GM12878 (cell line): ENCODE measurements at regions not wholly inside any gene's neighbourhood (a gene's known extent, or its start where the extent isn't known, plus 50 kb on each side); places are given as distances from the start of the nearest gene placed in this dataset.

Experiments used
- ATAC-seq: fragments of 200-7000 bp; cut with Tn5 transposase; 3 replicates; pipeline ENCODE4 v1.9.1; 2020; ENCODE audit warnings: mild to moderate bottlenecking, moderate library complexity
- BruUV-seq: library from RNA; stranded (reverse); fragments of 400-500 nt; replicated peaks from 2 replicates; lab custom pipeline; 2021; lab: Mats Ljungman, UMichigan
- CTCF ChIA-PET: fragments of 300-600 bp; sonication (Branson Sonifier 250); formaldehyde crosslinking; extraction: SDS; loops from one replicate; lab custom pipeline; 2021; ENCODE audit warnings: inconsistent platforms; lab: Yijun Ruan, JAX
- POLR2A ChIA-PET: fragments of 350-600 bp; formaldehyde crosslinking; extraction: SDS; loops from one replicate; lab custom pipeline; 2021; ENCODE audit warnings: inconsistent platforms; lab: Charles Lee
- RAD21 ChIA-PET: fragments of 300-600 bp; sonication (Branson Sonifier 250); formaldehyde crosslinking; loops from one replicate; lab custom pipeline; 2023; ENCODE audit warnings: antibody characterized with exemption; ENCODE audit not compliant: unreplicated experiment; lab: Charles Lee
- SMC1A ChIA-PET: fragments of 300-600 bp; sonication (Branson Sonifier 250); formaldehyde crosslinking; loops from one replicate; lab custom pipeline; 2023; ENCODE audit not compliant: unreplicated experiment, uncharacterized antibody; lab: Charles Lee
- DNase-seq: peaks from one replicate; pipeline ENCODE4 v3.0.0-alpha.2; 2011; ENCODE audit warnings: low read depth, low spot score
- FAIRE-seq: peaks from 3 replicates; lab custom pipeline; 2011; peaks lifted over from hg19 to GRCh38; lab: Jason Lieb, UNC
- H2AFZ ChIP-seq: 2 replicates; pipeline ENCODE4 v1.6.0; 2011; ENCODE audit warnings: low read depth, low read length, control low read depth; ENCODE audit not compliant: control insufficient read depth
- H3K27ac ChIP-seq: 2 replicates; pipeline ENCODE4 v1.5.1; 2011; ENCODE audit warnings: control low read depth; ENCODE audit not compliant: control insufficient read depth, insufficient read depth
- H3K27me3 ChIP-seq, 2 experiments: replicated peaks in 1 of 2; 2 replicates each; pipeline versions ENCODE4 v1.6.0 to v1.6.1; 2011; ENCODE audit warnings: low read length in 1 of 2; ENCODE audit not compliant: control insufficient read depth in 2 of 2, insufficient read depth in 2 of 2
- H3K36me3 ChIP-seq, 2 experiments: 2 replicates each; pipeline ENCODE4 v1.5.1; 2011; ENCODE audit warnings: low read length in 1 of 2; ENCODE audit not compliant: control insufficient read depth in 2 of 2, insufficient read depth in 2 of 2
- H3K4me1 ChIP-seq: 2 replicates; pipeline ENCODE4 v1.6.1; 2011; ENCODE audit warnings: mild to moderate bottlenecking, low read length, moderate library complexity, mixed read lengths; ENCODE audit not compliant: control insufficient read depth, insufficient read depth
- H3K4me2 ChIP-seq: 2 replicates; pipeline ENCODE4 v1.6.0; 2011; ENCODE audit warnings: control low read depth; ENCODE audit not compliant: control insufficient read depth, insufficient read depth
- H3K4me3 ChIP-seq: fragments of 200-600 bp; sonication (generic); 2 replicates; pipeline ENCODE4 v1.5.1; 2016
- H3K79me2 ChIP-seq: 2 replicates; pipeline ENCODE4 v1.6.0; 2011; ENCODE audit warnings: low read length; ENCODE audit not compliant: control insufficient read depth, insufficient read depth
- H3K9ac ChIP-seq: 2 replicates; pipeline ENCODE4 v1.8.0; 2011; ENCODE audit warnings: low read length, control low read depth, mixed read lengths; ENCODE audit not compliant: control insufficient read depth, insufficient read depth
- H3K9me3 ChIP-seq: replicated peaks from 3 replicates; pipeline ENCODE4 v1.5.1; 2011; ENCODE audit warnings: mild to moderate bottlenecking, low read length; ENCODE audit not compliant: control insufficient read depth, insufficient read depth
- H4K20me1 ChIP-seq: 2 replicates; pipeline ENCODE4 v1.6.0; 2011; ENCODE audit not compliant: control insufficient read depth, insufficient read depth
- HDAC2 ChIP-seq: fragments of 200-600 bp; sonication (generic); IDR thresholded peaks from 2 replicates; pipeline ENCODE4 v1.6.1; 2017
- MTA2 ChIP-seq: fragments of 450-650 bp; IDR thresholded peaks from 2 replicates; pipeline ENCODE4 v1.6.1; 2016; ENCODE audit warnings: low read depth, mild to moderate bottlenecking, moderate library complexity
- POLR2A ChIP-seq: IDR thresholded peaks from 2 replicates; pipeline ENCODE4 v1.6.1; 2011; ENCODE audit warnings: low read depth, mild to moderate bottlenecking, low read length
- POLR2AphosphoS2 ChIP-seq: IDR thresholded peaks from 2 replicates; pipeline ENCODE4 v1.6.1; 2011; ENCODE audit warnings: low read depth, mild to moderate bottlenecking, low read length, improper control_type of control experiment, moderate library complexity
- WGBS: methylation state at CpG from one replicate; pipeline ENCODE4 v1.1.6; 2016; ENCODE audit warnings: low lambda C conversion rate; ENCODE audit not compliant: insufficient replicate concordance, insufficient coverage; ENCODE audit errors: missing lambda C conversion rate; 5-methylcytosine and 5-hydroxymethylcytosine counted together
- in situ Hi-C: fragments of 300-500 bp; cut with MboI; formaldehyde crosslinking; loops from 9 replicates; pipeline ENCODE4 v1.14.3; 2018; ENCODE audit warnings: mixed read lengths
- intact Hi-C: fragments of 100-400 bp; cut with micrococcal nuclease; formaldehyde crosslinking; loops from one replicate; pipeline ENCODE4 v1.14.2; 2022; ENCODE audit not compliant: unreplicated experiment
- TF ChIP-seq, protein P1 (sequence below): fragments of 450-650 bp; IDR thresholded peaks from 2 replicates; pipeline ENCODE4 v1.6.1; 2017; ENCODE audit warnings: antibody characterized with exemption, mild to moderate bottlenecking, moderate library complexity
- TF ChIP-seq, protein P2 (sequence below): fragments of 450-650 bp; IDR thresholded peaks from 2 replicates; pipeline ENCODE4 v1.6.1; 2017; ENCODE audit warnings: mild to moderate bottlenecking, moderate library complexity

DNA sequence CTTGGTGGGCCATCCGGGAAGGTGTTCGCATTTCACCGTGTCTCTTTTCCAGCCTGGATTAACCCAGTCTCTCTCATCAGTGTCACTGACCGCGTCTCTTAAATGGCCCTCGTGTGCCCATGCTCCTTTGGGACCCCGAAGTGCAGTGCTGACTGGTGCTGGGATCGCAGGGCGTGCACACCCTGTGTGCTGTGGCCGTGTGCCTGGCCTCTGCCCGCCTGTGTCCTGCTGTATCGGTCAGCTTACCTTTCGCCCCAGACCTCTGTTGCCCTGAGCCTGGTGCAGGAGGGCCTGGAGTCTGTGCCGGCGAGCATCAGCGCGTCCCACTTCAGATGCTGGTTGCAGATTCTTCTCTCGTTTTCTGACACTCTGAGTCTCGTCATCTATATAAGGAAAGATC lies 68.3 kb upstream of the HGFAC start:
- H4K20me1 ChIP-seq = no peaks in the 10 kb centered on the region
- H3K27ac ChIP-seq = no peak overlapping the region
- peaks cover 0 to 2% of the 10 kb centered on the region in 2 experiments; a peak in 1 of 4 replicates for H3K27me3 ChIP-seq
- SMC1A ChIA-PET = no interaction called here
- in situ Hi-C loops = no loop called here
- H3K9ac ChIP-seq = no peak overlapping the region
- no peaks in the 10 kb centered on the region; the same call in 2 of the 3 replicates for H3K9me3 ChIP-seq
- RAD21 ChIA-PET = no interaction called here
- TF ChIP-seq POLR2A = no peak
- TF ChIP-seq, protein P1, sequence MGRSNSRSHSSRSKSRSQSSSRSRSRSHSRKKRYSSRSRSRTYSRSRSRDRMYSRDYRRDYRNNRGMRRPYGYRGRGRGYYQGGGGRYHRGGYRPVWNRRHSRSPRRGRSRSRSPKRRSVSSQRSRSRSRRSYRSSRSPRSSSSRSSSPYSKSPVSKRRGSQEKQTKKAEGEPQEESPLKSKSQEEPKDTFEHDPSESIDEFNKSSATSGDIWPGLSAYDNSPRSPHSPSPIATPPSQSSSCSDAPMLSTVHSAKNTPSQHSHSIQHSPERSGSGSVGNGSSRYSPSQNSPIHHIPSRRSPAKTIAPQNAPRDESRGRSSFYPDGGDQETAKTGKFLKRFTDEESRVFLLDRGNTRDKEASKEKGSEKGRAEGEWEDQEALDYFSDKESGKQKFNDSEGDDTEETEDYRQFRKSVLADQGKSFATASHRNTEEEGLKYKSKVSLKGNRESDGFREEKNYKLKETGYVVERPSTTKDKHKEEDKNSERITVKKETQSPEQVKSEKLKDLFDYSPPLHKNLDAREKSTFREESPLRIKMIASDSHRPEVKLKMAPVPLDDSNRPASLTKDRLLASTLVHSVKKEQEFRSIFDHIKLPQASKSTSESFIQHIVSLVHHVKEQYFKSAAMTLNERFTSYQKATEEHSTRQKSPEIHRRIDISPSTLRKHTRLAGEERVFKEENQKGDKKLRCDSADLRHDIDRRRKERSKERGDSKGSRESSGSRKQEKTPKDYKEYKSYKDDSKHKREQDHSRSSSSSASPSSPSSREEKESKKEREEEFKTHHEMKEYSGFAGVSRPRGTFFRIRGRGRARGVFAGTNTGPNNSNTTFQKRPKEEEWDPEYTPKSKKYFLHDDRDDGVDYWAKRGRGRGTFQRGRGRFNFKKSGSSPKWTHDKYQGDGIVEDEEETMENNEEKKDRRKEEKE = no peak
- TF ChIP-seq HDAC2 = no peak
- no peak for TF ChIP-seq MTA2
- TF ChIP-seq POLR2AphosphoS2 = no peak
- TF ChIP-seq, protein P2, sequence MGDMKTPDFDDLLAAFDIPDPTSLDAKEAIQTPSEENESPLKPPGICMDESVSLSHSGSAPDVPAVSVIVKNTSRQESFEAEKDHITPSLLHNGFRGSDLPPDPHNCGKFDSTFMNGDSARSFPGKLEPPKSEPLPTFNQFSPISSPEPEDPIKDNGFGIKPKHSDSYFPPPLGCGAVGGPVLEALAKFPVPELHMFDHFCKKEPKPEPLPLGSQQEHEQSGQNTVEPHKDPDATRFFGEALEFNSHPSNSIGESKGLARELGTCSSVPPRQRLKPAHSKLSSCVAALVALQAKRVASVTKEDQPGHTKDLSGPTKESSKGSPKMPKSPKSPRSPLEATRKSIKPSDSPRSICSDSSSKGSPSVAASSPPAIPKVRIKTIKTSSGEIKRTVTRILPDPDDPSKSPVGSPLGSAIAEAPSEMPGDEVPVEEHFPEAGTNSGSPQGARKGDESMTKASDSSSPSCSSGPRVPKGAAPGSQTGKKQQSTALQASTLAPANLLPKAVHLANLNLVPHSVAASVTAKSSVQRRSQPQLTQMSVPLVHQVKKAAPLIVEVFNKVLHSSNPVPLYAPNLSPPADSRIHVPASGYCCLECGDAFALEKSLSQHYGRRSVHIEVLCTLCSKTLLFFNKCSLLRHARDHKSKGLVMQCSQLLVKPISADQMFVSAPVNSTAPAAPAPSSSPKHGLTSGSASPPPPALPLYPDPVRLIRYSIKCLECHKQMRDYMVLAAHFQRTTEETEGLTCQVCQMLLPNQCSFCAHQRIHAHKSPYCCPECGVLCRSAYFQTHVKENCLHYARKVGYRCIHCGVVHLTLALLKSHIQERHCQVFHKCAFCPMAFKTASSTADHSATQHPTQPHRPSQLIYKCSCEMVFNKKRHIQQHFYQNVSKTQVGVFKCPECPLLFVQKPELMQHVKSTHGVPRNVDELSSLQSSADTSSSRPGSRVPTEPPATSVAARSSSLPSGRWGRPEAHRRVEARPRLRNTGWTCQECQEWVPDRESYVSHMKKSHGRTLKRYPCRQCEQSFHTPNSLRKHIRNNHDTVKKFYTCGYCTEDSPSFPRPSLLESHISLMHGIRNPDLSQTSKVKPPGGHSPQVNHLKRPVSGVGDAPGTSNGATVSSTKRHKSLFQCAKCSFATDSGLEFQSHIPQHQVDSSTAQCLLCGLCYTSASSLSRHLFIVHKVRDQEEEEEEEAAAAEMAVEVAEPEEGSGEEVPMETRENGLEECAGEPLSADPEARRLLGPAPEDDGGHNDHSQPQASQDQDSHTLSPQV = no peak
- TF ChIP-seq, all 136 proteins: peak for 0
- no peak for DNase-seq
- H3K4me3 ChIP-seq = no peak overlapping the region
- no TSS peak for BruUV-seq
- no peaks in the 10 kb centered on the region for H3K36me3 ChIP-seq
- peaks cover 21% of the 10 kb centered on the region for H3K4me1 ChIP-seq
- CTCF ChIA-PET = no interaction called here
- 71% methylated on average over 19 of the region's 19 CpGs for WGBS
- peak overlapping the region; percentile 44; the same call in 1 of the 2 replicates for H3K4me2 ChIP-seq
- H3K79me2 ChIP-seq = no peaks in the 10 kb centered on the region
- no peak overlapping the region for H2AFZ ChIP-seq
- ATAC-seq = no peak
- intact Hi-C loops = loop anchor here (2.0 kb wide), 1 partner anchor 13 kb away; no protein-coding TSS in a partner anchor
- no peak for FAIRE-seq
- POLR2A ChIA-PET = interaction anchor here (1.0 kb wide), 1 partner anchor 19 kb away, joined by 4 read pairs; no protein-coding TSS in a partner anchor
